Peyer's patch (tissue), 4 donors: ENCODE measurements at regions not wholly inside any gene's neighbourhood (a gene's known extent, or its start where the extent isn't known, plus 50 kb on each side); places are given as distances from the start of the nearest gene placed in this dataset.

ENCODE experiments used
- POLR2A ChIP-seq, 2 donors: fragments of 450-650 bp; IDR thresholded peaks; one replicate each; pipeline ENCODE4 v1.5.1; 2017; ENCODE audit warnings: antibody characterized with exemption in 2 of 2, mild to moderate bottlenecking in 2 of 2, moderate library complexity in 2 of 2
- TF ChIP-seq, protein P1 (sequence below), 6 experiments: fragments of 450-650 bp in 4 of 6; fragments of 200-600 bp in 2 of 6; sonication (generic) in 1 of 6; IDR thresholded peaks; one replicate each; pipeline ENCODE4 v1.5.1; 2017 to 2019; ENCODE audit warnings: antibody characterized with exemption in 6 of 6, mild to moderate bottlenecking in 3 of 6, moderate library complexity in 1 of 6

DNA sequence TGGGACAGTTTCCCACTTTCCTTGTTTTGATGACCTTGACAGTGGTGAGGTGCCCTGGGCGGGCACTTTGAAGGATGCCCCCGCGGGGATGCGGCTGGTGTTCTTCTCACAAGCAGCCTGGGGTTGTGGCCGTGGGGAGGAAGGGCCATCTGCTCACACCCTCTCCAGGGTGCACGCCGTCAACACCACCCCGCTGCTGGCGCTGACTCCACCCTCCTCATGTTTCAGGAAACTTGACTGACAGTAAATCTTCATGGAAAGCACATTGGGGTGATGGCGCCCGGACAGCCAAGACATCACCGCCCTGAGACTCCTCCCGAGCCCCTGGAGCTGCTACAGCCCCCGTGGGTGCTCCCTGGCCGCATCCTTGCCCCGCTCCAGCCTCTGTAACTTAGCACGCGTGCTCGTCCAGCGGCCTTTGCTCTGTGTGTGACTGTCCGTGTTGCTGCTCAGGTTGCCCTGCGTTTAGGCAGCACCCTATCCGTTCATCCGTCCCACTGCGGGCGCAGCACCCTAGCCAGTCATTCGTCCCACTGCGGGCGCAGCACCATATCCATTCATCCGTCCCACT, 150.2 kb upstream of the C14orf180 start:
- TF ChIP-seq, protein P1, sequence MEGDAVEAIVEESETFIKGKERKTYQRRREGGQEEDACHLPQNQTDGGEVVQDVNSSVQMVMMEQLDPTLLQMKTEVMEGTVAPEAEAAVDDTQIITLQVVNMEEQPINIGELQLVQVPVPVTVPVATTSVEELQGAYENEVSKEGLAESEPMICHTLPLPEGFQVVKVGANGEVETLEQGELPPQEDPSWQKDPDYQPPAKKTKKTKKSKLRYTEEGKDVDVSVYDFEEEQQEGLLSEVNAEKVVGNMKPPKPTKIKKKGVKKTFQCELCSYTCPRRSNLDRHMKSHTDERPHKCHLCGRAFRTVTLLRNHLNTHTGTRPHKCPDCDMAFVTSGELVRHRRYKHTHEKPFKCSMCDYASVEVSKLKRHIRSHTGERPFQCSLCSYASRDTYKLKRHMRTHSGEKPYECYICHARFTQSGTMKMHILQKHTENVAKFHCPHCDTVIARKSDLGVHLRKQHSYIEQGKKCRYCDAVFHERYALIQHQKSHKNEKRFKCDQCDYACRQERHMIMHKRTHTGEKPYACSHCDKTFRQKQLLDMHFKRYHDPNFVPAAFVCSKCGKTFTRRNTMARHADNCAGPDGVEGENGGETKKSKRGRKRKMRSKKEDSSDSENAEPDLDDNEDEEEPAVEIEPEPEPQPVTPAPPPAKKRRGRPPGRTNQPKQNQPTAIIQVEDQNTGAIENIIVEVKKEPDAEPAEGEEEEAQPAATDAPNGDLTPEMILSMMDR (IDR thresholded peaks at IDR 0.05) = no peak
- no peak for TF ChIP-seq POLR2A (IDR thresholded peaks at IDR 0.05)
